GM18873 (cell line): ENCODE measurements at regions not wholly inside any gene's neighbourhood (a gene's known extent, or its start where the extent isn't known, plus 50 kb on each side); places are given as distances from the start of the nearest gene placed in this dataset.

ENCODE experiments used
- ATAC-seq: cut with Tn5 transposase; IDR thresholded peaks from one replicate; pipeline ENCODE4 v1.9.1; 2021; ENCODE audit warnings: mild to moderate bottlenecking, moderate library complexity, moderate number of reproducible peaks; ENCODE audit not compliant: unreplicated experiment, low FRiP score

DNA sequence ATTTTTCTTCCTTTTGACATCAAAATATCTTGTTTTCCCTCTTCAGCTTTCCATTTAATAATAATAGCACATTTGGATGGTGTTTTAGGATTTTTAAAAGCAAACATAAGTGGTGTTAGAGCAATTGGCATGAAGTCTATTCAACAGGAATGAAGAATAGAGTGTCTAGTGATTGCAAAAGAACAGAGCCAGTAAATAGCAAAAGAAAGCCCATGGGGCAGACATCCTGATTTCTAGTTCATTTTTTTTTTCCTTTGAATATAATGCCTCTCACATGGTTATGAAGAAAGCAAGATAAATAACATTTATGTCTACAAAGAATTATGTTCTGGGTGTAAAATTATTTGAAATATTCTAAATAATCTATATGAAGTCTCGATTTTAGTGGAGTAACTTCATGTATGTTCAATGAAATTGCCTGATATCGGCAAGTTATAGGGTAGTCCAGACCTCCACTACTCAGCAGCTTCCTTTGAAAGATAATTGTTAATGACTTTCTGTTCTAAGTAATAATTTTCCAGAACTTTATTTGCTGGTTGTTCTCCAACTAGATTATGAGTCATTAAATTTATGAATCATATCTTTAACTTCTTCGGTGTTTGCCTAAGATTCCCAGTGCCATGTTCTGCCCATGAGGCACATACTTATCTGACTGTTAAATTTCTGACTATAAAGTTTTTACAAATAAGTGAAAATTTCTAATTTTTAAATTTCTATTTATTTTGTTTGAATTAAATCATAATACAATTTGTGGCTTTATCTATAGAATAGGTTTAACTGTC lies 587.9 kb downstream of the TLL1 start:
- no peak for ATAC-seq

DNA sequence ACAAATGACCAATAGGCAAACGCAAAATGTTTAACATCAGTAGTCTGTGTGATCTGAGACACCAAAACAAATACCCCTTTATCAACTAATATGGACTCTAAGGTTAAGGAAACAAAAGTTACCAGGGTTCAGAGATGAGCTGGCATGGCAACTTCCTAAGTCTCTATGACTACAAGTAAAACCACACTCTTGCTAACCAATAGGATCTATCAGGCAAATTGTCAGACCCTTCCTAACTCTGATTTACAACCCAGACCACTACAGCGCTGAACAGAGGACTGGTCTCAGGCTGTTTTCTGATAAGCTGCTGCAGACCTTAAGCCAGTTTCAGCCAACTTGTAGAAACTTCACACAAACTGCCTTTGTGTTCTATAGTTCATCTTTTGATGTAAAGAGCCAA lies 608.0 kb downstream of the TLL1 start:
- no peak for ATAC-seq

DNA sequence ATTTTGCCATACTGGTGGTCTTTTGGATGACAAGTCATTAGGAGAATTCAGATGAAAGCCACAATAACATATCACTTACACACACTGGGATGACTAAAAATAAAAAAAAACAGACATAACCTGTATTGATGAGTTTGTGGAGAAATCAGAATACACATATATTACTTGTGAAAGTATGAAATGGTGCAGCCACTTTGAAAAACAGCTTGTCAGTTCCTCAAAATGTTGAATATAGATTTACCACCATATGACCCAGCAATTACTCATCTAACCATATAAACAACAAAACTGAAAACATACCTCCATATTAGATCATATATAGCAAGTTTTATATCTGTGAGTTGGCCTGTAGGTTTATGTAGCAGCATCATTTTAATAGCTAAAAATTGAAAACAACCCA lies 608.7 kb downstream of the TLL1 start:
- ATAC-seq = no peak

DNA sequence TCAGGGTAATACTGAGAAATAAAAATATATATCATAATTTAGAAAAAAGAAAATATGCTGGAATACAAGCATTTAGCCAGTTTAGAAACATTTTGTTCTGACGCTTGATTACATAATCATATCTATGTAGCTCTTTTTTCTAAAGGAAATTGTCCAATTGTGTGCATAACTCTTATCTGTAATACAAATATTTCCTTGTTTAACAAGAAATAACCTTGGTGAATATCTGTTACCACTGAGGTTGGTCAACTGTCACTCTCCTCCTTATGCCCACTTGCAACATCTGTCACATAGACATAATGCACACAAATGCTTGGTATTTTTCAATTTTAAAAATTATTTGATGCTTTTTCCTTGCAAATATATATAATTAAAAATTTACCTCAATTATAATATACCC lies 609.7 kb downstream of the TLL1 start:
- ATAC-seq = no peak

DNA sequence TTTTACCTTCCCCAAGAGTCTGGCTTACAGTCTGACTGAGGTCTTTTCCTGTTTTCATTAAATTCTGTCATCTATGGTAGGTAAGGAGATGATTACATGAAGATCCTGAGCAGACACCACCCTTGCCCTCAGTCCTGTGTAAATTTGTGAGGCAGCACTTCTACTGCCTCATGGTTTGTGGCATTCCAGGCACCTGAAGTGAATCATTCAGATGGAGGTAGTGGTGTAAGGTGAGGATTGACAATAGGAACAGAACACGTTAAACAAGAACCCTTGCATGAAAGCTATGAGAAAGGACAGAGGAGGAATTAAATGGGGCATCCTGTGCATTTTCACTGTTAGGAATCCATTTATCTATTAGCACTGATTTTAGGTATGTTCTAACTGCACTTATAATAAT lies 618.6 kb downstream of the TLL1 start:
- ATAC-seq = no peak

DNA sequence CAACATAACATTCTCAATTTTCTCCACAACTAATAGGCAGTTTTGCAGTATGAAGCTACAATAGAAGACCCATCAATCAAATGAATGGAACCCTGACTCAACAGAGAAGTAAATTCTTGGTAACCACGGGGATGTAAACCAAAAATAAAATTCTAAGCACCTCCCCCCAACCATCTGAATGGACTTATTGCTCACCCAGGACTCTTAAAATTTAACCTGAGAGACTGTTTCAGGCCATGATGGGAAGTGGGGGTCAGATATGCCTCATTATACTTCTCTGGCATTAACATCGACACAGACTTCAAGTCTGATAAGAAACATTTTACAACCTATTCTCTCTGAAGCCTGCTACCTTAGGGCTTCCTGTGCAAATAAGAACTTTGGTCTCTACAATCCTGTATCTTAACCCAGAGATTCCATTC lies 620.9 kb downstream of the TLL1 start:
- ATAC-seq = no peak

DNA sequence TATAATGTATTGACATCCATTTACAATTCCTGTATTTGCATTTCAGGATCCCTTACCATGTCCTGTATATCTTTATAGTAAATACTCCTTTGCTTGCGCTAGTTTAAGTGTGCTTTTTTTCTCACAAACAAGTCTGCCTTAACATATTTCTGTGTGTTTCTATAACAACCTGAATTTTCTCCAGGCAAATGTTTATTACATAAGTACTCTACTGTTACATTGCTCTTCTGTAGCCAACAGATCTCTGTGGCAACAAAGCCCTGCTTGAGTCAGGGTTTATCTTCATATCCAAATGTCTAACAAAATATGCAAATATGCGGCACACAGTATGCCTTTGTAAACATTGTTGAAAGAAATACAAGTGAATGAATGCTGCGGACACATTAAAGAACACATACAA lies 625.5 kb downstream of the TLL1 start:
- ATAC-seq = no peak

DNA sequence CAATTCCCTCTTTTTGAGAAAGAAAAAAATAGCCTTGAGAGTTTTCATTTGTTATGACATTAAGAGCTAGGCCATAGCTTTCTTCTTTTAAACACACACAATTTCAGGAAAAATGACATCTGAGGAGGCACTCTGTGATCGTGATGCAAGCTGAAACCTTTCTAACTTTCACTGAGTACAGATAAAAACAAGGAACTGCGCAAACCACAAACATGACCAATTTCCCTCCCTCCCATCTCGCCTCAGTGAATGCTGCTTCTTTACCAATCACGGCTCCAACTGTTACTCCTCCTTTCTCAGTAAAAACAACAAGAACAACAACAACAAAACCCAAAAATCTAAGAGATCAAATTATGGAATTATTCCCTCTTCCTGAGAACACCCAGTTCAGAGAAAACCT lies 626.8 kb downstream of the TLL1 start:
- ATAC-seq = no peak

DNA sequence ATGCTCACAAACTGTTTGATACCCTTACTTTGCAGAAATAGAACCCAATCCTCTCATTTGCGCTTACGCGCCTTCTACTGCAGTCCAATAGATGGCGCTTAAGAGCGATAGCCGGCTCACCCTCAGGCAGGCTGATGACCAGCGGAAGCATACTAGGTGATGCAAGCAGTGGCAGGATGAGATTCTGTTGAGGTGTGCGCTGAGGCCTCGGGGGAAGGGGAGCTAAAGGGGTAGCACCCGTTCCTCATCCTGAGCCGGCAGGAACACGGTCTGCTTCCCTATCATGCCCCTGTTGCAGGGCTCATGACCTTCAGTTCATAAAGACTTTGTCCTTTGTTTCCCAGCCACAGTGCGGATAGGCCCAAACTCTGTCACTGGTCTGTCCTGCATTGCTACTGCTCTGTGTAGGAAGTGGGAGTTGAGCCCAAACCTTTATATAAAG lies 628.9 kb downstream of the TLL1 start:
- no peak for ATAC-seq

DNA sequence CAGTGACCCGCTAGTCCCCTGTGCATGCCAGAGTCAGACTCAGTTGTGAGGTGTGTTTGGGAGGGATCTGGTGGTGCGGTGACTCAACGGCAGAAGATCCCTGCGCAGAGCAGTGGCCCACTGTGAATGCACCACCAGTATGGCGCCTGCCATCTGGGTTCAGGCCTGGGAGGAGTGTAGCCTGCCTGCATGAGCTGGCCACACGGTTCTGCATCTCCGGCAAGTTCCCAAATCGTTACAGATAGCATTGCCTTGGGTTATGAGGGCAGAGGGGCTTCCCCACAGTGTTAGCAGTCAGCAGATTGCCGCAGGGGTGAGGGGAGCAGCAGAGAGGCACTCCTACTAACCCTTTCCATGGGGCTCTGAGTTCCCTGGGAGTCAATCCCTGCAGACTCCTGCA lies 629.6 kb downstream of the TLL1 start:
- ATAC-seq = no peak

DNA sequence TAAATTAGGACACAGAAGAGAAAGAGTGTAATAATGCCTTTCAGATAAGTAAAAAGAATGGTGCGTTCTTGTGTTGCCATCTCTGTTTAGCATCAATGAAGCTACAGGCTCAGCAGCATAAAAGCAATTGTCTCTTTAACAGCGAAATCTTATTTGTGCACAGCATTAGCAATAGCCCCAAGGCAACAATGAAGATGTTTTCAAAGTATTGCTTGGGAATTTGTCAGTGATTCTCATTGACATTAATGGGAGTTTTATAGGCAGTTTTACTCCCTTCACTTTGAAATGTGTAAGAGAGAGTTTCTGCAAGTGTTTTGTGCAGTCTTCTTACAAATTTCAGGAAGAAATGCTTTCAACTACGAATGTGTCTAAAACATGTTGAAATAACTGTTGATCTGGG lies 633.0 kb downstream of the TLL1 start:
- no peak for ATAC-seq

DNA sequence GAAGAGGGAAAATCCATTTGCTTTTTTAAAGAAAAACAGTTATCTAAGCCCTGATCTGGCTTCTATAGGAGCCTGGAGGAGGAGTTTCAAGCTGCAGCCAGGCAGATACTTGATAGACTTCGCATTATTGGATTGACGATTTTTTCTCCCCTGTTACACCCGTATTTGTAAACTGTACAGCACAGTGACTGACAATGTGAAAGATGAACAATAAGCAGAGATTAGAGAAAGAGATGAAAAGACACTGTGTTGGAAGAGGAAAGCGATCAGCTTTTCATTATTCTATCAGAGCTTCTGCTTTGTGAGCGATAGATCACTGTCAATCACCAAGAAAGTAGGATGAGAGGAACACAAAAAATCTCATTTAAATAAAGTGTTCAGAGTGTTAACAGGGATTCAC lies 639.2 kb downstream of the TLL1 start:
- no peak for ATAC-seq

DNA sequence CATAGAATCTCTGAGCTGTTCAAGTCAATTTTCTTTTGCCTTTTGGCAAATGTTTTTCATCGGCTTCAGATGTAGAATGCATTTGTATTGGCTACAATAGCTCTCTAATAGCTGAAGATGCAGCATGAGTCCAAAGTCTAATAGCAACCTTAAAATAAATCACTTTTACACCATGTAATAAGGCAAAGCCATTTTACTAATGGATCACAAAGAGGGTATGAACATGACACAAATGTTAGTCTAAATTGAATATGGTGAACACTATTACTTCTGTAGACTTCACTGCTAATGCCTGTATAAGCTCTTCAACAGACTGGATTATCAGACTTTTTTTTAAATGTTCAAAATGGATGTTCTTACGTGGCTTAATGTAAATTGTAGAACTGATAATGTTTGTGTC lies 645.3 kb downstream of the TLL1 start:
- no peak for ATAC-seq

DNA sequence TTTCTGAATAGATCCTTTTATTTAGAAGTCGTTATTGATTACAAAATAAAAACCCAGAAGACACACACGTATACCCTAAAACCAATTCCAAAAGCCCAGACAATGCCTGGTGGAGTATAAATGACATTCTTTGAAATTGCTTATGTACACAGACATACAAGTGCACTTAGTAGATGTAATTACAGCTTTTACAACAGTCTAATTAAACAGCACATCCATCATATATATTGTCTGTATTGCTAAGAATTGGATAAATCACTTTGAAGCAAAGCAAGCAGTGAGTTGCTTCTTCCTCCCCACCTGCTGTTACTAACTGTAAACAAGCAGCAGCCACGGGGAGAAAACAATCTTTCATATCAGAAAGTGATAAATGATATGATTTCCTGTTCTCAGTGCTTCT lies 645.7 kb downstream of the TLL1 start:
- ATAC-seq = no peak

DNA sequence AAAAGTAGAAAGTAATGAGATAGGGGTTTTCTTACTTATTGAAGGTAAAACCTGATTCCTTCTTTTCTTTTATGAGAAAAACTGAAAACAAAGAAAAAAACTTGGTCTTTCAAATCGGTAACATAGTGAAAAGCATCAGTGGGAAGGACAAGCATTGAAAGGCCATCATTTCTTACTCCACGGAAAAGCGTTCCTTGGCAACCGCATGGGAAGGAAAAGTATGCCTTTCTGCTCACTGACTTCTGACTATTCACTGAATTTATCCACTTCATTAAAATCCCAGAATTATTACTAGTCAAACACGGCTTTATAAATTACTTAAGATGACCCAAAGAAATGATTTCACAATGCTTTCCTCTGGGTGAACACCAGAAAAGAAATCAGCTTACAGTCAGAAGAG lies 646.7 kb downstream of the TLL1 start:
- no peak for ATAC-seq

DNA sequence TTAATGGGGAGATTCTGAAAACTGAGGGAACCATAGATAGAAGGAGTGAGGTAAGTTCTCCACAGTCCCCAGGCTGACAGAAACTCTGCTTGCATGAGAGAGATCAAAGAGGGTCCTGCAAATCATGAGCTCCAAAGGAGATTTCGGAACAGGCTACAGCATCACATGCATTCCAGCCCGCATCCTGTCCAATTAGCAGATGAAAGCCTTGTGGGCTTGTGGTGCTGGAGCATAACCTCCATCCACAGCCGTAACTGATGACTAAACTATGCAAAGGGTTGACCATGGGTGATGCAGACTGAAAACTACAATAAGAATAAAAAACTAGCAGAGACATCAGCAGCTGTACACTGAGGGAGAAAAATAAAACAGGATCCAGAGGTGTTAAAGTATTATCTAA lies 654.5 kb downstream of the TLL1 start:
- no peak for ATAC-seq

DNA sequence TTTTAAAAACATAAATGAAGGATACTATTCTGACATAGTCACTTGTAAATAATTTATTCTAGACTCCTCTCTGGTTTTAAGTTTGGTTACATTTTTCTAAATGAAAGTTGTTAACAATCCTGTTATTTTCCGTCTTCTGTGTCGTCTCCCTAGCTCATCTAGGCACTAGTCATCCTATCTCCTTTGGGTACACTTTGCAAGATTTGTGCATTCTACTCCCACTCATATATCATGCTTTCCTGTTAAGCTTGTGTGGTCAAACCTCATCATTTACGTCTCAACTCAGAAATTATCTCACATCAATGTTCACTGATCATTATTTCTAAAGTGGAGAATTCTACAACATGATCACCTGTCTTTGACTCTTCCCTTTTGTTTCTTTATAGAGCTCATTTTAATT lies 658.7 kb downstream of the TLL1 start:
- no peak for ATAC-seq

DNA sequence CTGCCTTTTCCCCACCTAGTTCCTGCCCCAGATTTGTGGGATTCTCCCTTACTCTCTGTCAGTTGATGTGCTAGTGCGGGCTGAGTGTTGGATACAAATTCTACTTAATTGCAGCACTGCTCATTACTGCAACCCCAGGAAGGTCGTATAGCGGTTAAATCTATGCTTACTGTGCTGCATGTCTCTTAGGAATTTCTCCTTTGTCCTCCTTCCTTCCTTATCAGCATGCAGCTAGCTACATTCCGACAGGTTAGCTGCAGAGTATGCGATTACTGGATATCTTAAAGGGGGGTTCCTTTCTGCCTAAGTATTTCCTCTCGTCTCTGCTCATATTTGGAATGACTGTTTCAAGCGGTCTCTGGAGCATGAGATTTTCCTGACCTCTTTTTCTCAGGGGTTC lies 662.8 kb downstream of the TLL1 start:
- ATAC-seq = no peak

DNA sequence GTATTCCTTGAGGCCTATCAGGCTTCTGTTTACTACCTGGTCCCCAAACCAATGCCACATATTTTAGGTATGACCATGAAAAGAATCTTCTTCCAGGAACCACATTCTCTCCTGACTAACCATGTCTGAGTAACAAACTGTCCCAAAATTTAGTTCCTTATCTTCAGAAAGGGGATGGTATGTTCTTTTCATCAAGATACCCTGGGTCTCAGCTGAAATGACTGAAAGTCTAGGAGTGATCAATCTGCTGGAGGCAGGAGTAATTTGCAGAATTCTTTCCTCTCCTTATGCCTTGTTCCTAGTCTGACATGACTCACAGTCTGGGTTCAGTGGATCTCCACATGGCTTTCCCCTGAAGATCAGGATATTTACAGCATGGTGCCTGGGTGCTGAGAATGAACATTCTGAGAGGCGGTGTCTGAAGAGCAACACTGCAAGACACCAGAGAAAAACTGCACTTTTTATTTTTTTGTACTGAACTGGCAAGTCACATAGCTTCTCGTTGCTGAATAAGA lies 665.5 kb downstream of the TLL1 start:
- no peak for ATAC-seq

DNA sequence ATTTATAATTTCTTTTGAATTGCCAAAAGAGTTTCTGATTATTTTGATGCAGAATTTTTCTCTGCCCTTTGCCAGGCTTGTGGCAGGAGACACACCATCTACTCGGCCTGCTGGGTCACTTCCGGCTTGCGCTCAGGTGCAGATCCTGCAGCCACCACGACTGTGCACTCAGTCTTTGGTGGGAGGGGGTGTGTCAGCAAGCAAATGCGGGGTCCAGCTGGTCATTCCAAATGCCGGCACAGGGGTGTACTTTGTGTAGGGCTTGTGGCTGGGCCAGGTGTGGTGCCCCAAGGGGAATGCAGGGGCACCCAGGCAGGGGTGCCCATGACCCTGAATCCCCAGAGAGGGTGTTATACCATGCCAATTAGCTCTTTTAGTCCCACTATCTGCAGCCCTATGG lies 673.0 kb downstream of the TLL1 start:
- no peak for ATAC-seq

DNA sequence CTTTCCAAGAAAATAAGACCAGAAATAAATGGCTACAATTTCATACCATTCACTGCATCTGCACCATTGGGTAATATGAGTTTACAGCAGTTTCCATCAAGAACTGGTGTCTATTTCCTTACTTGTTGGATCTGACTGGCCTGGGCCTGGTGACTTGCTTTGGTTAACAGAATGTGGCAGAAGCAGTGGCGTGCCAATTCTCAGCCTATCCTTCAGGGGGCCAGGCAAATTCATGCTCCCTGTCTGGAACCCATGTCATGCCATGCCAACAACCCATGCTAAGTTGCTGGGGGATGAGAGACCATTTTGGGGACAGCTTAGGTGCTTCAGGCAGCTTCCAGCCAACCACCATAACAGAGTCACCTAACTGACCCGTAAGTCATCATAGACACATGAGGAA lies 656.7 kb downstream of the SPOCK3 start:
- ATAC-seq = no peak

DNA sequence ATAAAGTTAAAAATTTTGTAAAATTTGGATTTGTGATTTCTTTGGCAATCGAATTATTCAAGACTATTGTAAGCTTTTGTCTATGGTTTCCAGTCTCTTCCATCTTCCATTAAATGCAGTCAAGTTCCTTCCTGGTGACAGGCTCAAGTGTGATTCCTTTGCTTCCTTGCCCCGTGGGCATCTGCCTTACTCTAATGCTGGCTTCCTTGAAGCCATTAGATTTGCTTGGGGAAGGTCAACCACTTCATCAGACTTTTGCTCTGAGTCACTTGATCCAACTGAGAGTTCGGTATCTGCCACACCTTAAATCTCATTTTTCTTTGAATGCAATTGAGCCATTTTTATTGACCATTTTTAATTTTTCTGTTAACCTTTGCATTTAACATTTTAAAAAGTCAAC lies 648.8 kb downstream of the SPOCK3 start:
- ATAC-seq = no peak
